Small intestine (tissue), 7 donors: ENCODE measurements at regions not wholly inside any gene's neighbourhood (a gene's known extent, or its start where the extent isn't known, plus 50 kb on each side); places are given as distances from the start of the nearest gene placed in this dataset.
"Not testable (repeated sequence)": the region's sequence is repeated elsewhere in the genome, so short reads cannot be mapped to it uniquely, and the experiment has no call there.

Experiments used
- DNase-seq, 2 donors: peaks; one replicate each; pipeline versions ENCODE4 v3.0.0 to v3.0.0-alpha.2; 2013
- FAIRE-seq: peaks from 2 replicates; lab custom pipeline; 2012; peaks lifted over from hg19 to GRCh38; lab: Jason Lieb, UNC
- H3K27ac ChIP-seq, 3 donors: one replicate each; pipeline ENCODE4 v1.5.1; 2013; ENCODE audit warnings: low read length in 2 of 3, mild to moderate bottlenecking in 2 of 3, control low read depth in 1 of 3, inconsistent platforms in 1 of 3, low read depth in 1 of 3, moderate library complexity in 1 of 3
- H3K27me3 ChIP-seq, 3 donors: one replicate each; pipeline ENCODE4 v1.6.1; 2013; ENCODE audit warnings: low read length in 3 of 3, inconsistent platforms in 1 of 3; ENCODE audit not compliant: control insufficient read depth in 3 of 3, insufficient read depth in 3 of 3
- H3K36me3 ChIP-seq, 3 donors: one replicate each; pipeline ENCODE4 v1.6.1; 2013; ENCODE audit warnings: low read length in 3 of 3, inconsistent platforms in 1 of 3, low read depth in 1 of 3, mild to moderate bottlenecking in 1 of 3, moderate library complexity in 1 of 3; ENCODE audit not compliant: control insufficient read depth in 3 of 3, insufficient read depth in 2 of 3
- H3K4me1 ChIP-seq, 3 donors: one replicate each; pipeline ENCODE4 v1.6.1; 2013; ENCODE audit warnings: low read length in 2 of 3, inconsistent platforms in 1 of 3, low read depth in 1 of 3, mild to moderate bottlenecking in 1 of 3, moderate library complexity in 1 of 3; ENCODE audit not compliant: control insufficient read depth in 3 of 3, insufficient read depth in 2 of 3
- H3K4me3 ChIP-seq, 3 donors: one replicate each; pipeline ENCODE4 v1.5.1; 2013; ENCODE audit warnings: low read length in 3 of 3, control low read depth in 1 of 3, inconsistent platforms in 1 of 3, low read depth in 1 of 3, mild to moderate bottlenecking in 1 of 3, moderate library complexity in 1 of 3
- H3K9me3 ChIP-seq, 2 donors: one replicate each; pipeline ENCODE4 v1.6.1; 2013; ENCODE audit warnings: low read depth in 1 of 2, low read length in 1 of 2; ENCODE audit not compliant: control insufficient read depth in 2 of 2, insufficient read depth in 1 of 2
- WGBS, 3 donors: extraction: QIAGEN DNeasy Blood & Tissue Kit; methylation state at CpG; one replicate each; pipeline ENCODE4 v1.1.7; 2013; 5-methylcytosine and 5-hydroxymethylcytosine counted together
- donor health status: healthy with polysubstance abuse.
- donor health status: control.
- donor health status: control.
- donor health status: Bipolar disorder and iron deficiency.
- donor health status: healthy.

DNA sequence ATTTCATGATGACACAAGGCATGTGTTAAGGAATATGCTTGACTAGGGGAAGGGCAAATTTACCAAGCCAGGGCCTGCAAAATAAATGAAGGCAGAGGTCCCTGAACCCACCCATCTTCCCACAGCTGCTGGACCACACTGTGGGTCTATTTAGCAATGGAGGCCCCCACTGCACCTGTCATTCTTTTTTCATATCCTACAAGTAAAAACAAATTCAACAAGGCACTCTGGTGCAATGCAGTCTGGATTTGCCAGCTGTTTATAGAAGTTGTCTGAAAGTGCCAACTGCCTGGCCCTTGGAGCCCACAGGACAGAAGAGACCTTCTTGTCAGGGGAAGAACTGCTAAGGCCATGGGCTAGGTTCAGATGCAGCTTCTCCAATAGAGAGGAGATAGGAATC lies 112.8 kb upstream of the ATL2 start:
- FAIRE-seq (no peak), DNase-seq (no peak)
- H3K27ac ChIP-seq: no peak overlapping the region

DNA sequence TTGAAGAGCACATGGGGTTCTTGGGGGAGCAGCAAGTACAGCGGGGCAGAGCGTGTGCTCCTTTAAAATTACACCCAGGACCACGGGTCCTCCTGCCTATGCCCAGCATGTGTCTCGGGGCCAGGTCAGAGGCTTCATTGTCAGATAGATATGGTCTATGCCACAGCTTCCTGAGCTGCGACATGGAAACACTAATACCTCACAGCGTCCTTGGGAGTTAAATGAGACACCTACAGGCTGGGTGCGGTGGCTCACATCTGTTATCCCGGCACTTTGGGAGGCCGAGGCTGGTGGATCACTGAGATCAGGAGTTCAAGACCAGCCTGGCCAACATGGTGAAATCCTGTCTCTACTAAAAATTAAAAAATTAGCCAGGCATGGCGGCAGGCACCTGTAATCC lies 110.8 kb upstream of the ATL2 start:
- Histone ChIP-seq H3K4me1 (peaks cover 0 to 5% (median 0%) of the 10 kb centered on the region in 3 donors), H3K4me3 (no peak overlapping the region), H3K27me3 (no peaks in the 10 kb centered on the region), H3K27ac (no peak overlapping the region), H3K36me3 (no peaks in the 10 kb centered on the region), H3K9me3 (no peaks in the 10 kb centered on the region)
- 74 to 85% (median 77%) methylated on average over 10 of the region's 10 CpGs for WGBS, 3 donors
- no peak for FAIRE-seq
- no peak for DNase-seq

More for the DNA sequence above, 112.8 kb upstream of the ATL2 start:
- H3K36me3 ChIP-seq: no peaks in the 10 kb centered on the region
- peaks cover 0 to under 1% (median 0%) of the 10 kb centered on the region in 3 donors for H3K27me3 ChIP-seq
- no peak overlapping the region for H3K4me3 ChIP-seq
- H3K9me3 ChIP-seq: no peaks in the 10 kb centered on the region
- no peaks in the 10 kb centered on the region for H3K4me1 ChIP-seq

DNA sequence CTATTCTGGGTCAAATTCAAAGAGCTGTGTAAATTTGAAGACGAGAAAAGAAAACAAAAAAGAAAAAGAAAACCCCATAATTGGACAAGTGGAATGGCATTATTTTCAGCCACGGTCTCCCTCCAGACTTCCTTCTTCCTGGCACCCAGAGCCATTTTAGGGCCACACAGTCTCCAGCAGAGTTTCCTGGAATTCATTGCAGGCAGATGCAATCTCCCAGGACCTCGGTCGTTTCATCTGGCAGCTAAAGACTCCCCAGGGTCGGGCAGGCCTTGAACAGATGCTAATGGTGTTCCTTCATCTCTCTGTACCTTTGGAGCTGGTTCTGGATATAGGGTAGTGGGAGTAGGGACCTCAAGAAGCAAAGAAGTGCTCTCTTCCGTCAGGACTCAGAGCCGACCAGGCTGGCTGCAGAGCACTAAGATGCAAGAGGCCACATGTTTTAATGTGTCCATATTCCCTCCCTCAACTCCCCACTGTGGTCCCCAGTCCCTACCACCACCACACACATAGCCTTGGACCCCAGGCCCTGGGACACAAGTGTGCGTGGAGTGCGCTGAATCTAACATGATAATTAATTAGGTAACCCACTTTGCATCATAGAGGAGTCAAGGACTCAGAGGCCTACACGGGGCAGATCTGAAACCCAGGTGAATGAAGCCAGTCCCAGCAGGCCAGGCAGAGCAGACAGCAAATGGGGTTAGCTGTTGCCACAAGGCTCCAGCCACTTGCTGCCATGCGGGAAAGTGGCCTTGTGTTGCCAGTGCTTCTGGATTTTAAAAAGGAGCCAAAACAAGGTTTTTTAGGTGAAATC lies 109.3 kb upstream of the ATL2 start:
- Histone ChIP-seq H3K36me3 (no peaks in the 10 kb centered on the region), H3K4me3 (no peak overlapping the region), H3K27ac (no peak overlapping the region), H3K27me3 (no peaks in the 10 kb centered on the region), H3K4me1 (peaks cover 0 to 5% (median 0%) of the 10 kb centered on the region in 3 donors), H3K9me3 (no peaks in the 10 kb centered on the region)
- DNase-seq (no peak), FAIRE-seq (no peak)
- 79 to 88% (median 80%) methylated on average over 11 of the region's 11 CpGs for WGBS, 3 donors

DNA sequence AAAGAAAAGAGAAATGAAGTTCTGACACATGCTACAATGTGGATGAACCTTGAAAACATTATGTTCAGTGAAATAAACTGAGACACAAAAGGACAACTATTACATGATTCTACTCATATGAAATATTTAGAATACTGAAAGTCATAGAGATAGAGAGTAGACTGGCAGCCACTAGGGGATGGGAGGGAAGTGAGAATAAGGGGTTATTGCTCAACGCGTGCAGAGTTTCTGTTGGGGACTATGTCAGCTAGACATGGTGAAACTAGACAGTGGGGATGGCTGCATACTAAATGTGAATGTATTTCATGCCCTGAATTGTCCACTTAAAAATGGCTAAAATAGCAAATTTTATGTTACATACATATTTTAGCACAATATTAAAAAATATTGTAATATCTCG lies 108.7 kb upstream of the ATL2 start:
- DNase-seq (no peak), FAIRE-seq (no peak)
- H3K27me3 ChIP-seq: no peaks in the 10 kb centered on the region
- peaks cover 0 to 5% of the 10 kb centered on the region in 2 donors for H3K9me3 ChIP-seq
- no peak overlapping the region for H3K27ac ChIP-seq
- 83 to 92% (median 92%) methylated on average over 3 of the region's 3 CpGs for WGBS, 3 donors
- no peaks in the 10 kb centered on the region for H3K36me3 ChIP-seq
- peaks cover 0 to 5% (median 0%) of the 10 kb centered on the region in 3 donors for H3K4me1 ChIP-seq
- no peak overlapping the region for H3K4me3 ChIP-seq

DNA sequence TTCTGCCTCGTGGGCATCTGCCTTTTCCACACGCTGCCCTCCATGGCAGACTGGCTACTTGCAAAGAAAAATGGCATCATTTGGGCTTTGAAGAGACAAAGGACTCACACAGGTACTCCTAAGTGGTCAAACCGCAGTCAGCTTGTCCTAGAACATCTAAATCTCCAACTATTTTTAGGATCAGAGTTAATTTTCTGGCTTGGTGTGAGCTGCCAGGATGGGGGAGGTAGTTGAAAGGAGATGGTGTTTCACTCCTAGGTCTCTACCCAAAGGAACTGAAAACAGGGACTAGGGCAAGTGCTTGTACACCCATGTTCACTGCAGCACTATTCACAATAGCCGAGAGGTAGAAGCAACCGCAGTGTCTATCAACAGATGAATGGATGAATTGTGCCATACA lies 107.9 kb upstream of the ATL2 start:
- no peak overlapping the region for H3K4me3 ChIP-seq
- peaks cover 0 to 5% (median 0%) of the 10 kb centered on the region in 3 donors for H3K4me1 ChIP-seq
- DNase-seq (no peak), FAIRE-seq (no peak)
- H3K27ac ChIP-seq: no peak overlapping the region
- H3K27me3 ChIP-seq: no peaks in the 10 kb centered on the region
- peaks cover 0 to 13% of the 10 kb centered on the region in 2 donors for H3K9me3 ChIP-seq
- 77 to 88% (median 84%) methylated on average over 5 of the region's 5 CpGs for WGBS, 3 donors
- H3K36me3 ChIP-seq: no peaks in the 10 kb centered on the region

DNA sequence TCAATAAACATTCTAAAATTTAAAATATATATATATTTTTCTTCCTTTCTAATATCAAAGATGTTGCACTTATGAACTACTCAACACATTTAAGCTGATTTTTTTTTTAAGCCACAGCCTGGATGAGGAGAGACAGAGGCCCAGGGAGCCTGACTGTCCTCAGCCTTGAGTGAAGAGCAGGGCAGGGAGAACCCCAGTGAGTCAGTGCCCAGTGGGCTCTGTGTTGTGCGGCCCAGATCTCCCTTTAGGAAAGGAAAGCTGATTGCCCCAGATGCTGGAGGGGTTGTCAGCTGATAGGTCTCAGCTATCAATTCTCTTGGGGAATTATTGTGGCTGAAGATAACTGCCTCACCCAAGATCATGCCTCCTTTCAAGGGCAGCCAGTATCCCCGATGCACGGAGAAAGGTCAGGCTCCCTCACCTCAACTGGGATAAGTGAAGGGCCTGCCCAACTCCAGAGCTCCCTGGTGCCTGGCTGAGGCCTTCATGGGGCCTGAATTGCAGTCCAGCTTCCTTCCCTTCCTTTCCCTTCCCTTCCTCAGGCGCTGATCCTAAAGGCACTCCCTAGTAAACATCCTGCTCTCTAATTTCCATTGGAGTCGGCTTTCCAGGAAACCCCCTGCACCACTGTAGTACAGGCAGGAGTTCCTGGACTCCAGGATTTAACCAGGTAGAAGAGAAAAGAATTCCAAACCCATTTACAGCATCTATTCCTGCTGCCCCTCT lies 106.9 kb upstream of the ATL2 start:
- Histone ChIP-seq H3K27ac (no peak overlapping the region), H3K4me1 (peaks cover 0 to 5% (median 0%) of the 10 kb centered on the region in 3 donors), H3K4me3 (no peak overlapping the region), H3K36me3 (no peaks in the 10 kb centered on the region), H3K27me3 (no peaks in the 10 kb centered on the region), H3K9me3 (peaks cover 0 to 14% of the 10 kb centered on the region in 2 donors)
- DNase-seq: no peak
- FAIRE-seq: no peak
- 62 to 67% (median 63%) methylated on average over 5 of the region's 5 CpGs for WGBS, 3 donors

DNA sequence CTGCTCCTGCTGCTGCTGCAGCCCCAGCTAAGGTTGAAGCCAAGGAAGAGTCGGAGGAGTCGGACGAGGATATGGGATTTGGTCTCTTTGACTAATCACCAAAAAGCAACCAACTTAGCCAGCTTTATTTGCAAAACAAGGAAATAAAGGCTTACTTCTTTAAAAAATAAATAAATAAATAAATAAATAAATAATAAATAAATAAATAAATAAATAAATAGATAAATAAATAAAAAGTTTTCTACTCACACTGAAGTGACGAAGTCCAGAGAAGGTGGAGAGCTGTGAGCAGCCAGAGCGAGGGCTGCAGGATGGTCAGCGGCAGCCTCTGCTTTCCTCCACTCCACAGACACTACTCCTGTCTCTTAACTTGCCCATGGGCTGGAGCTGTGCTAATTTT lies 105.6 kb upstream of the ATL2 start:
- not testable (repeated sequence) for H3K4me3 ChIP-seq, DNase-seq, H3K27me3 ChIP-seq, H3K27ac ChIP-seq, H3K4me1 ChIP-seq, H3K36me3 ChIP-seq, FAIRE-seq
- WGBS, 3 donors: 91 to 98% (median 96%) methylated on average over 6 of the region's 6 CpGs
- peaks cover 0 to 14% of the 10 kb centered on the region in 2 donors for H3K9me3 ChIP-seq

DNA sequence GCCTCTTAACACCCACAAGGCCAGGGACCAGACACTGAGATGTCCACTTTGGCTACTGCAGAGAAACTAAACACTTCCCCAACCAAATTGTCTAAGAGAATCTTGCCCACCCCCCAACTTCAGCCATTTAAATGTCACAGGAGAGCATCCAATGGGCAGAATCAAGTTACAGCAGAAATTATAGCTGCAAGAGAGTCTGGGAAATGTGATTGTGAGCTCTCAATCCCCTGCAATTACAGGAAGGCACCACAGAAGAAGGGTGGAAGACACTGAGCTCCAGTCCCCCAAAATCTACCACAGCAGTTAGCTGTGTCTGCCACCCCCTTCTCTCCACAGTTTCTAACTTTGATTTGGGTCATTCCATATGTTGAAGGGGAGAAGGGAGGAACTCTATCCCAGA lies 103.5 kb upstream of the ATL2 start:
- no peak for FAIRE-seq
- Histone ChIP-seq H3K36me3 (no peaks in the 10 kb centered on the region), H3K4me1 (peaks cover 0 to 5% (median 0%) of the 10 kb centered on the region in 3 donors), H3K27ac (no peak overlapping the region), H3K9me3 (peaks cover 0 to 14% of the 10 kb centered on the region in 2 donors), H3K27me3 (no peaks in the 10 kb centered on the region), H3K4me3 (no peak overlapping the region)
- no peak for DNase-seq
